H1 (cell line): ENCODE measurements at regions not wholly inside any gene's neighbourhood (a gene's known extent, or its start where the extent isn't known, plus 50 kb on each side); places are given as distances from the start of the nearest gene placed in this dataset.

Source experiments
- HDAC6 ChIP-seq: IDR thresholded peaks from one replicate; pipeline ENCODE4 v1.7.1; 2012; ENCODE audit warnings: low read depth, mild to moderate bottlenecking, inconsistent platforms, low read length, moderate library complexity
- SP2 ChIP-seq: IDR thresholded peaks from 2 replicates; pipeline ENCODE4 v1.6.1; 2012; ENCODE audit warnings: mild to moderate bottlenecking, low read length, inconsistent platforms
- TF ChIP-seq, protein P1 (sequence below): IDR thresholded peaks from 2 replicates; pipeline ENCODE4 v1.6.1; 2011; ENCODE audit warnings: low read length, improper control_type of control experiment

DNA sequence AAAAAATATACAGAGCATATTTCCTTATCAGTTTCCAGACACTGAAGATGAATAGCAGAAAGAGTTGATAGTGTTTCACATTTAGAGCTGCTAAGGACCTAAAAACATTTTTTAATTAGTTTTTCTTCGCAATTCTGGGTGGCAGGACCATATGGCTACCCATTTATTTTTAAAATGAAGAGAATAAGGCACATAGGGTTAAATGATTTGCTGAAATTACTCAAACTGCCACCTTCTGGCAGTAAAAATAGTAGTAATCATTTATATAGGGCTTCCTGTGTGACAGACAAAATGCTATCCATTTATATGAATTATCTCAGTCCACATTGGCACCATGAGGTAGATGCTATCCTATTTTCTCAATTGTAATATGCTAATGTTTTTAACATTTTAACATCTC is 108.6 kb upstream of the CCDC196 start (continued):
- TF ChIP-seq, protein P1, sequence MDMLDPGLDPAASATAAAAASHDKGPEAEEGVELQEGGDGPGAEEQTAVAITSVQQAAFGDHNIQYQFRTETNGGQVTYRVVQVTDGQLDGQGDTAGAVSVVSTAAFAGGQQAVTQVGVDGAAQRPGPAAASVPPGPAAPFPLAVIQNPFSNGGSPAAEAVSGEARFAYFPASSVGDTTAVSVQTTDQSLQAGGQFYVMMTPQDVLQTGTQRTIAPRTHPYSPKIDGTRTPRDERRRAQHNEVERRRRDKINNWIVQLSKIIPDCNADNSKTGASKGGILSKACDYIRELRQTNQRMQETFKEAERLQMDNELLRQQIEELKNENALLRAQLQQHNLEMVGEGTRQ: no peak
- no peak for TF ChIP-seq HDAC6
- no peak for TF ChIP-seq SP2
- TF ChIP-seq, all 59 proteins: peak for 0
